K562 (cell line): ENCODE measurements at regions not wholly inside any gene's neighbourhood (a gene's known extent, or its start where the extent isn't known, plus 50 kb on each side); places are given as distances from the start of the nearest gene placed in this dataset.

Source experiments
- EZH2 ChIP-seq: IDR thresholded peaks from 2 replicates; pipeline ENCODE4 v1.6.1; 2012; ENCODE audit warnings: low read depth, mild to moderate bottlenecking, inconsistent platforms, low read length, borderline replicate concordance
- KDM1A ChIP-seq, 2 experiments: fragments of 450-650 bp; IDR thresholded peaks; 2 replicates each; pipeline ENCODE4 v1.6.1; 2016; ENCODE audit warnings: mild to moderate bottlenecking in 2 of 2
- POLR2A ChIP-seq: fragments of 450-650 bp; conservative IDR thresholded peaks from 2 replicates; pipeline ENCODE4 v1.6.1; 2016
- ZNF431 ChIP-seq: sonication (generic); formaldehyde crosslinking; IDR thresholded peaks from 2 replicates; pipeline ENCODE4 v1.8.0; 2022; ENCODE audit warnings: mild to moderate bottlenecking, missing genetic modification reagents

DNA sequence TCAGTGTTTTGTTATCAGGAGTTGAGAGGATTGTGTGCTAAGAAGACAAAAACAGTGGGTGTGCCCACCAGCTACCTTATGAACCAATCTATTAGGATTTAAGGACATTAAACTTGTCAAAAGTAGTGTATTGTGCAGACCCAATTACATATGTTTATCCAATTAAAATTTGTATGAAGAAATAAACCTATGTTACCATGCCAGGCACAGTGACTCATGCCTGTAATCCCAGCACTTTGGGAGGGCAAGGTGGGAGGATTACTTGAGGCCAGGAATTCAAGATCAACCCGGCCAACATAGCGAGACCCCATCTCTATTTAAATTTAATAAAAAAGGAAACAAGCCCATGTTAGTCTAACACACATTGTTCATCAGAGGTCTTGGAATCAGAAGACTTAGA is 162.2 kb downstream of the IRS1 start:
- TF ChIP-seq POLR2A (no peak), KDM1A (IDR thresholded peaks at IDR 0.05) (no peak), ZNF431 (no peak), EZH2 (no peak)
